ENCODE measurements at regions not wholly inside any gene's neighbourhood (a gene's known extent, or its start where the extent isn't known, plus 50 kb on each side); places are given as distances from the start of the nearest gene placed in this dataset.

DNA sequence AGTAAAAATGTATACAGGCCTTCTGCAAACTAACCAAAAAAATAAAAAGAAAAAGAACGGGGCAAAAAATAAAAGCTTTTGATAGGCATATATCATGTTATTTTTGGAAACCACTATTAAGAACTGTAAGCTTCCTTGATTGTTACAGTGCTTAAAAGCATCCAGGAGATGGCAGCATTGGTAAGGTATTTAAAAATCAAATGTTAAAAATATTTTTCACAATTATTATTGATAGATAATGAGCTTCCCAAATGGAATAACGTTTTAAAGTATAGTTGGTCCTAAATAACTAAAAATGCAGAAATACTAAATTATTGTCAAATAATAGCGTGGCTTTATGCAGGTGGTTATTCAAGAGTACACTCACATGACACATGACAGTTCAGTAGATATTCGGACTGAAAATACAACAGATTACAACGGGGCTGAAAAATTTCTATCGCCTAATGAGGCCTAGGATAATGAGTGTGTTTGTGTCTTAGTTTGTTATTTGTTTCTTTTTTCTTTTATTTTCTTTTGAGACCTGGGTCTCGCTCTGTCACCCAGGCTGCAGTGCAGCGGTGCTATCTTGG, 127.2 kb upstream of the ATF7IP start:
- Histone ChIP-seq H3K9me2 (ENCODE audit: insufficient read depth, low read length) (no peaks in the 10 kb centered on the region), H3K9me3 (ENCODE audit: low read length) (peaks cover 8% of the 10 kb centered on the region), H3K4me3 (ENCODE audit: low read depth, low read length, poor library complexity, severe bottlenecking) (no peak overlapping the region), H3K79me2 (ENCODE audit: insufficient read depth, low read depth, low read length) (no peaks in the 10 kb centered on the region), H2AFZ (ENCODE audit: low read length) (no peak overlapping the region), H3K4me2 (ENCODE audit: low read length) (peak overlapping the region; percentile 83; the same call in 1 of the 2 replicates), H4K20me1 (ENCODE audit: insufficient read depth, low read length) (no peaks in the 10 kb centered on the region), H3K27ac (ENCODE audit: low read depth, low read length, poor library complexity, severe bottlenecking) (no peak overlapping the region), H3K36me3 (ENCODE audit: insufficient read depth, low read length) (no peaks in the 10 kb centered on the region; the same call in 1 of the 2 replicates), H3K4me1 (ENCODE audit: insufficient read depth, low read length, poor library complexity, severe bottlenecking) (peaks cover 29% of the 10 kb centered on the region)
- CTCF ChIA-PET (ENCODE audit: unreplicated experiment) = interaction anchor here (0.5 to 2.2 kb wide), 5 partner anchors 18 to 600 kb away, joined by 3 to 7 read pairs (median 3); partner anchors contain the start of gene ATF7IP
- peak; percentile 61 for DNase-seq (ENCODE audit: low spot score)
- BruUV-seq (replicated peaks) = no TSS peak
- intact Hi-C loops (cut with micrococcal nuclease; ENCODE audit: unreplicated experiment) = loop anchor here (1.0 to 5.0 kb wide), 8 partner anchors 51 to 479 kb away; no protein-coding TSS in a partner anchor
- POLR2A ChIA-PET = interaction anchor here (0.6 to 1.6 kb wide), 14 partner anchors 13 to 429 kb away, joined by 3 to 6 read pairs (median 3); no protein-coding TSS in a partner anchor
- TF ChIP-seq CTCF (conservative IDR thresholded peaks at IDR 0.05; ENCODE audit: low read length) = peak; percentile 96
- TF ChIP-seq EZH2phosphoT487 (IDR thresholded peaks at IDR 0.05; ENCODE audit: borderline replicate concordance, low read depth, low read length) = no peak

DNA sequence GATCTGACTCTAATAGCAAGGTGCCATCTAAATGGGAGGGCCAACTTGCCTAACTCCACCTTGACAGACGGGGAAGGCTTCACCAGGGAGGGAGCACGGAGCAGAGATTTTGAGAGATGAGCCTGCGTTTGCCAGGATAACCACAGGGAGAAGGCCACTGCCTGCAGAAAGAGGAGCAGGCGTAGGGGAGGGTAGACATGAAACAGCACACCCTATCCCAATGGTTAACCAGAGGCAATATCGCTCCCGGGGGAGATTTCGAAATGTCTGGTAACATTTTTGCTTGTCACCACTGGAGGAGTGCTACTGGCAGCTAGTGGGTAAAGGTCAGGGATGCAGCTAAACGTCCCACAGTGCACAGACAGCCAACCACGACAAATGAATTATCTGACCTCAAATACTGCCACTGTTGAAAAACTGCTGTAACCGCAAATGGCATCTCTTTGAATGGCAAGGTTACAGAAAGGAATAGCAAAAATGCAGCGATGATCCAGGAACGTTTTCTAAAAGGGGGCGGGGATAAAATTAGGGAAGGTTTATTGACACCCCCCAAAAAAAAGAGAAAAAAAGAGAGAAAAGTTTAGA, 126.0 kb upstream of the ATF7IP start:
- TF ChIP-seq CTCF (conservative IDR thresholded peaks at IDR 0.05; ENCODE audit: low read length) (peak; percentile 60), EZH2phosphoT487 (IDR thresholded peaks at IDR 0.05; ENCODE audit: borderline replicate concordance, low read depth, low read length) (no peak)
- Histone ChIP-seq H3K4me3 (ENCODE audit: low read depth, low read length, poor library complexity, severe bottlenecking) (peak overlapping the region; percentile 57), H3K9me2 (ENCODE audit: insufficient read depth, low read length) (no peaks in the 10 kb centered on the region), H3K4me2 (ENCODE audit: low read length) (peak overlapping the region; percentile 83), H3K9me3 (ENCODE audit: low read length) (peaks cover 19% of the 10 kb centered on the region), H3K27ac (ENCODE audit: low read depth, low read length, poor library complexity, severe bottlenecking) (peak overlapping the region; percentile 94), H2AFZ (ENCODE audit: low read length) (peak overlapping the region; percentile 94), H3K4me1 (ENCODE audit: insufficient read depth, low read length, poor library complexity, severe bottlenecking) (peaks cover 32% of the 10 kb centered on the region), H3K79me2 (ENCODE audit: insufficient read depth, low read depth, low read length) (no peaks in the 10 kb centered on the region), H3K36me3 (ENCODE audit: insufficient read depth, low read length) (peaks cover 5% of the 10 kb centered on the region; the same call in 1 of the 2 replicates), H4K20me1 (ENCODE audit: insufficient read depth, low read length) (no peaks in the 10 kb centered on the region)
- intact Hi-C loops (cut with micrococcal nuclease; ENCODE audit: unreplicated experiment) = loop anchor here (2.0 to 5.0 kb wide), 4 partner anchors 52 to 393 kb away; no protein-coding TSS in a partner anchor
- peak; percentile 75 for DNase-seq (ENCODE audit: low spot score)
- ChIA-PET POLR2A (interaction anchor here (0.8 to 1.7 kb wide), 6 partner anchors 12 to 380 kb away, joined by 3 to 7 read pairs (median 3); no protein-coding TSS in a partner anchor), CTCF (ENCODE audit: unreplicated experiment) (interaction anchor here (2.2 kb wide), 1 partner anchor 214 kb away, joined by 7 read pairs; no protein-coding TSS in a partner anchor)
- no TSS peak for BruUV-seq (replicated peaks)
